Caco-2 (cell line): ENCODE measurements at regions not wholly inside any gene's neighbourhood (a gene's known extent, or its start where the extent isn't known, plus 50 kb on each side); places are given as distances from the start of the nearest gene placed in this dataset.
"Not testable (repeated sequence)": the region's sequence is repeated elsewhere in the genome, so short reads cannot be mapped to it uniquely, and the experiment has no call there.

ENCODE experiments used
- BruUV-seq: library from RNA; stranded (reverse); fragments of 400-500 nt; replicated peaks from 2 replicates; lab custom pipeline; 2021; lab: Mats Ljungman, UMichigan
- CTCF ChIA-PET: fragments of 300-600 bp; sonication (Branson Sonifier 250); formaldehyde crosslinking; loops from one replicate; lab custom pipeline; 2022; ENCODE audit warnings: antibody characterized with exemption; lab: Charles Lee
- POLR2A ChIA-PET: fragments of 300-600 bp; sonication (Branson Sonifier 250); formaldehyde crosslinking; loops from one replicate; lab custom pipeline; 2022; ENCODE audit warnings: antibody characterized with exemption; lab: Charles Lee
- DNase-seq, 2 experiments: peaks; one replicate each; pipeline versions ENCODE4 v3.0.0 to v3.0.0-alpha.2; 2020 to 2022
- H3K27me3 ChIP-seq: replicated peaks from 2 replicates; pipeline ENCODE4 v1.6.0; 2011; ENCODE audit warnings: low read length; ENCODE audit not compliant: control insufficient read depth, insufficient read depth
- H3K36me3 ChIP-seq: 2 replicates; pipeline ENCODE4 v1.5.1; 2011; ENCODE audit warnings: low read length; ENCODE audit not compliant: control insufficient read depth, insufficient read depth
- H3K4me1 ChIP-seq: fragments of 250-450 bp; sonication (Bioruptor Pico); 2 replicates; pipeline ENCODE4 v1.5.1; 2020; ENCODE audit warnings: mild to moderate bottlenecking
- H3K4me3 ChIP-seq: 2 replicates; pipeline ENCODE4 v1.5.1; 2011; ENCODE audit warnings: low read depth, mild to moderate bottlenecking, control low read depth, low read length
- H3K9me3 ChIP-seq: fragments of 250-450 bp; sonication (Bioruptor Pico); 2 replicates; pipeline ENCODE4 v1.5.1; 2020; ENCODE audit warnings: mild to moderate bottlenecking, moderate library complexity
- H3K27ac Mint-ChIP-seq: one replicate; pipeline ENCODE4 v1.8.0; 2022; ENCODE audit warnings: mixed read lengths; ENCODE audit not compliant: unreplicated experiment
- H3K27me3 Mint-ChIP-seq: one replicate; pipeline ENCODE4 v1.8.0; 2022; ENCODE audit warnings: mixed read lengths; ENCODE audit not compliant: insufficient read depth, unreplicated experiment
- H3K36me3 Mint-ChIP-seq: one replicate; pipeline ENCODE4 v1.8.0; 2022; ENCODE audit warnings: mild to moderate bottlenecking, mixed read lengths; ENCODE audit not compliant: insufficient read depth, unreplicated experiment
- H3K4me1 Mint-ChIP-seq: one replicate; pipeline ENCODE4 v1.8.0; 2022; ENCODE audit warnings: low read depth, mixed read lengths; ENCODE audit not compliant: unreplicated experiment
- H3K4me3 Mint-ChIP-seq: one replicate; pipeline ENCODE4 v1.8.0; 2022; ENCODE audit warnings: mild to moderate bottlenecking, moderate library complexity, mixed read lengths; ENCODE audit not compliant: unreplicated experiment
- H3K9me3 Mint-ChIP-seq: one replicate; pipeline ENCODE4 v1.8.0; 2022; ENCODE audit warnings: mixed read lengths; ENCODE audit not compliant: unreplicated experiment
- CTCF ChIP-seq, 2 experiments: fragments of 200-600 bp in 1 of 2; IDR thresholded peaks; 1 replicate in 1 of 2; 2 replicates in 1 of 2; pipeline versions ENCODE4 v1.5.1 to v1.8.0; 2011 to 2022; ENCODE audit warnings: antibody characterized with exemption in 1 of 2, control low read depth in 1 of 2, inconsistent platforms in 1 of 2, low read depth in 1 of 2, low read length in 1 of 2, mild to moderate bottlenecking in 1 of 2, moderate library complexity in 1 of 2; ENCODE audit not compliant: insufficient read depth in 1 of 2, severe bottlenecking in 1 of 2, unreplicated experiment in 1 of 2
- intact Hi-C: fragments of 100-400 bp; cut with micrococcal nuclease; formaldehyde crosslinking; loops from one replicate; pipeline ENCODE4 v1.10.0; 2022; ENCODE audit not compliant: unreplicated experiment

GRCh38 chr3:198096015-198096414, 136.0 kb downstream of the LMLN start:
- Mint-ChIP-seq H3K9me3 (no peaks in the 10 kb centered on the region), H3K4me3 (no peak overlapping the region), H3K4me1 (no peaks in the 10 kb centered on the region), H3K27me3 (peaks cover 9% of the 10 kb centered on the region), H3K27ac (no peak overlapping the region), H3K36me3 (no peaks in the 10 kb centered on the region)
- H3K36me3 ChIP-seq: no peaks in the 10 kb centered on the region
- intact Hi-C loops: no loop called here
- no peaks in the 10 kb centered on the region for H3K9me3 ChIP-seq
- DNase-seq: no peak
- no peaks in the 10 kb centered on the region for H3K4me1 ChIP-seq
- H3K27me3 ChIP-seq: no peaks in the 10 kb centered on the region
- CTCF ChIA-PET: no interaction called here
- no TSS peak for BruUV-seq
- POLR2A ChIA-PET: no interaction called here
- no peak overlapping the region for H3K4me3 ChIP-seq
- no peak for TF ChIP-seq CTCF (IDR thresholded peaks at IDR 0.05; ENCODE audit: insufficient read depth in 1 of 2, low read depth in 1 of 2, low read length in 1 of 2, severe bottlenecking in 1 of 2, unreplicated experiment in 1 of 2)

GRCh38 chr3:198097048-198097447, 137.0 kb downstream of the LMLN start:
- H3K27me3 ChIP-seq: no peaks in the 10 kb centered on the region
- H3K36me3 ChIP-seq: no peaks in the 10 kb centered on the region
- Mint-ChIP-seq H3K4me1 (no peaks in the 10 kb centered on the region), H3K4me3 (no peak overlapping the region), H3K27ac (no peak overlapping the region), H3K36me3 (no peaks in the 10 kb centered on the region), H3K9me3 (no peaks in the 10 kb centered on the region), H3K27me3 (peaks cover 9% of the 10 kb centered on the region)
- POLR2A ChIA-PET: no interaction called here
- H3K4me1 ChIP-seq: no peaks in the 10 kb centered on the region
- CTCF ChIA-PET: no interaction called here
- H3K4me3 ChIP-seq: no peak overlapping the region
- intact Hi-C loops: no loop called here
- no peak for TF ChIP-seq CTCF (IDR thresholded peaks at IDR 0.05; ENCODE audit: insufficient read depth in 1 of 2, low read depth in 1 of 2, low read length in 1 of 2, severe bottlenecking in 1 of 2, unreplicated experiment in 1 of 2)
- H3K9me3 ChIP-seq: no peaks in the 10 kb centered on the region
- no peak for DNase-seq
- BruUV-seq: no TSS peak

GRCh38 chr3:198098661-198099081, 138.7 kb downstream of the LMLN start:
- POLR2A ChIA-PET, H3K27me3 ChIP-seq, H3K4me1 ChIP-seq, H3K36me3 Mint-ChIP-seq, H3K9me3 ChIP-seq, DNase-seq, H3K4me1 Mint-ChIP-seq, H3K27ac Mint-ChIP-seq, BruUV-seq, H3K36me3 ChIP-seq, H3K27me3 Mint-ChIP-seq, H3K4me3 ChIP-seq, intact Hi-C loops, H3K9me3 Mint-ChIP-seq, CTCF ChIA-PET, H3K4me3 Mint-ChIP-seq: not testable (repeated sequence)

GRCh38 chr3:198103070-198103469, 143.1 kb downstream of the LMLN start:
- H3K4me3 Mint-ChIP-seq, CTCF ChIA-PET, H3K27me3 Mint-ChIP-seq, H3K4me3 ChIP-seq, H3K36me3 ChIP-seq, DNase-seq, H3K4me1 Mint-ChIP-seq, BruUV-seq, H3K9me3 ChIP-seq, POLR2A ChIA-PET, H3K27me3 ChIP-seq, intact Hi-C loops, H3K27ac Mint-ChIP-seq, H3K9me3 Mint-ChIP-seq, H3K4me1 ChIP-seq, H3K36me3 Mint-ChIP-seq: not testable (repeated sequence)
